ENCODE measurements at regions not wholly inside any gene's neighbourhood (a gene's known extent, or its start where the extent isn't known, plus 50 kb on each side); places are given as distances from the start of the nearest gene placed in this dataset.
"Not testable (repeated sequence)": the region's sequence is repeated elsewhere in the genome, so short reads cannot be mapped to it uniquely, and the experiment has no call there.

DNA sequence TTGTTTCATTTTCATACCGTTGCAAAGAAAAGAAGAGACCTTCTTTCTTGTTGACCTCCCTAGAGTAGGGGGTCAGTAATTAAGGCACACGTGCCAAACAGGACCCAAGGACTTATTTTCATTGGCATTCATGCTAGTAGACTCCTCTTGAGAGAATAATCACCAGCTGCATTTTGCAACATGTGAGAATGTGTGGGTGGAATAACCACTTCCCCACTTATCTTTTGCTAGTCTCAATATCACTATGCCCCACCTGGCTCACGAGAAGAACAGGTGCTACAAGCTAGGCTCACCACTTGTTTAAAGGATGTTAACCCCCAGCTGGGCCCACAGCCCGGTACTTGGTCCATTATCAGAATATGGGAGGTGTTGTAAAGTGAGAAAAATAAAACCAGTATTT is 460.7 kb upstream of the MEF2C start:
- no peak for DNase-seq (ENCODE audit: low spot score)

DNA sequence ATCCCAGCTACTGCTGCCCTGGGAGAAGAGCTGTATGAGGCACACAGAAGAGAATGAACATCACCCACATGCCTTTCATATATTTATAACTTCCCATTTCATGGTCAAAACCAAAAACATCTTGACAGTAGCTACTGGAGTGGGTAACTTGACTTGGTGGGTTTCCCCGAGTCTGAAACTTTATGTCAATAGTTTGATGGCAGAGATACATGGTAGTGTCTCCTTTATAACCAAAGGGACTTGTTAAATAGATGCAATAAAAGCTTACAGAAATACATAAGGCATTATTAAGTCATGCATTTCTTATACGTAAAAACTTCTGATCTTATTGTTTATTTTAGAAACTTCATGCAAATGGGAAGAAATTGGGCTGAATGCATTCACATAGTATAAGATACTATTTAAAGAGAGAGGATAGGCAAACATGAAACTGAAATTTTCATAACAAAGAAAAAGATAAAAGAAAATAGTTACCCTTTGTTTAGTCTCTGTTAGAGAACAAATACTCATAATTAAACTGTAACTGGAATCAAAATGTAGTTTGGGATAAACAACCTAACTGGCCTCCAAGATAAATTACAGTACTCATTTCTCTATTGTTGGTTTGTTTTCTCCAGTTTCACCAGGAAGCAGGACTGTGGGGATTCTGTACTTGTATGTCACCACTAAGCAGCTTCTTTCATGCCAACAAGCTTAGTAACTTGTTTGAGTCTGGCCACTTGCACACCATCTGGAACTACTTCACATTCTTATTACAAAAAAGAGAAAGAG is 459.3 kb upstream of the MEF2C start:
- DNase-seq (ENCODE audit: low spot score): no peak

DNA sequence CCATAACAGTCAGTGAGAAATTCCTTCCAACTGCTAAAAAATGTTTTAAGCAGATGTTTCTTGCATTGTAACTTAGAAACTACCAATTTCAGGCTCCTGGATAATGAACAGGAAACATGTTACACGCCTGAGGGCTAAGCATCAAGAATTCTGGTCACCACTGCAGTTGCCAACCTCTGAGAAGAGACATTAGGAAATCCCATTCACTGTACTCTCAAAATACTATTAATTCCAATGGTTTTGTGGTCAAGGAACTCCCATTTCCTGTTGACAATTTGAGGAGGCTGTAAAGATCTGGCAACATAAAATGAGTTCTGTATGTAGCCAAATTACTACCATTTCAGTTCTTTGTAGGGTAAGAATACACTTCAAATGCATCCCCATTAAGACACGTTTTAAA is 456.0 kb upstream of the MEF2C start:
- DNase-seq (ENCODE audit: low spot score): no peak

DNA sequence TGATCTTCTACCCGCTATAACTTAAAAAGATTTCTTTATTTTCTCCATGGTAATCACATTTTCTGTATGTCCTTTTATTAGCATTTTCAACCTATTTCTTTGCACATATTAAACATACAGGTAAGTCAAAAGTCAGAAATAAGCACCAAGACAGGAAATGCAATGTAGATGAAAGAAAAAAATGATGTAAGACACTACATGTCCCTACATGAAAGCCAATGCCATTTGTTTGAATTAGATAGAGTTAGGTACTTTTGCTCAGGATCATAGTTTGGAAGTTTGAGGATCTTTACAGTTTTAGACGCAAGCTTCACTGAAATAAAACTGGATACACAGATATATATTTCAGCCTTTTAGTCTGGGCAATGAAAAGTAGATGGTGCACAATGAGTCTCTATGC is 453.1 kb upstream of the MEF2C start:
- no peak for DNase-seq (ENCODE audit: low spot score)

- no peak for DNase-seq (ENCODE audit: low spot score)
Observed at GRCh38 chr5:89330140-89330539, 447.2 kb upstream of the MEF2C start.

DNA sequence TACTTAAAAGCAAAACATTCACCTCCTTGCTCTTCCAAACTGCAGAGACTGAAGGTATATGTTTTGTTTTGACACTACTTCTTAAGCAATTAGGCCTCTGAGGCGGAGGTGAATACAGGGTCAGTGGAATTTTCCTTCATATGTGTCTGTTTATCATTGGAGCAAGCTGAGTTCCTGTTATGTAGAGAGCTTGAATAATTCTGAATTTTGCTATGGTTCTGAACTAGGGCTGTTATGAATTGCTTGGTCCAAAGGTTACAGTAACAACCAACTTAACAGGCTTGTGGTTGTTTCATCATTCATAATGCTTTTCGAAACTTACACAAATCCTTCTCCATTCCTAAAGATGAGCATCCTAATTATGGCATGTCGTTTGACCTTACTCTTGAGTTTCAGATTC is 444.6 kb upstream of the MEF2C start:
- DNase-seq (ENCODE audit: low spot score): no peak

DNA sequence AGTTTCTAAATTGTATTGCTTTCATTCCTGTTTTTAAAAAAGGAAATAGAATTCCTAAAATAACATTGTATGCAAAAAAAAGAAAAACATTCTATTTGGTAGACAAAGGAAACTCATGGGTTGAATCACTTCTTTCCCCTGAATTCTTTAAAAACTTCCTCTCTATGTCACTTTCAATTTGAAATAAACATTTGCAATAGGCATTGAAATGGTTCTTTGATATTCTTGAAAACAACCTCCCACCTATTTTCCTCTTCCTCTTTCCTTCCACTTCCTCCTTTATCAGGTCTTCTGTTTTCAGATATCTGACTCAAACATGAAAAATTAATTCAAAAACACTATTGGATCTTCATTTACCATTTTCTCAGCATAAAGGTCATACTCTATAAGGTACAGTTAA is 442.0 kb upstream of the MEF2C start:
- no peak for DNase-seq (ENCODE audit: low spot score)

GRCh38 chr5:89320421-89321277 is 437.7 kb upstream of the MEF2C start:
- no peak for DNase-seq (ENCODE audit: low spot score)

DNA sequence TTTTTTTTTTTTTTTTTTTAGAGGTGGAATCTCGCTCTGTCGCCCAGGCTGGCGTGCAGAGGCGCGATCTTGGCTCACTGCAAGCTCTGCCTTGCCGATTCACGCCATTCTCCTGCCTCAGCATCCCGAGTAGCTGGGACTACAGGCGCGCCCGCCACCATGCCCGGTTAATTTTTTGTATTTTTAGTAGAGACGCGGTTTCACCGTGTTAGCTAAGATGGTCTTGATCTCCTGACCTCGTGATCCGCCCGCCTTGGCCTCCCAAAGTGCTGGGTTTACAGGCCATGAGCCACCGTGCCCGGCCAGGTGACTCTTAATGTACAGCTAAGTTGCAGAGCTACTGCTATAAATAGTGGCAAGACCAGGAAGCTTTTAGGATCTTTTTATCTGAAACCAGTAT is 434.9 kb upstream of the MEF2C start:
- DNase-seq (ENCODE audit: low spot score): not testable (repeated sequence)

GRCh38 chr5:89315286-89316100 is 432.5 kb upstream of the MEF2C start:
- DNase-seq (ENCODE audit: low spot score): no peak

DNA sequence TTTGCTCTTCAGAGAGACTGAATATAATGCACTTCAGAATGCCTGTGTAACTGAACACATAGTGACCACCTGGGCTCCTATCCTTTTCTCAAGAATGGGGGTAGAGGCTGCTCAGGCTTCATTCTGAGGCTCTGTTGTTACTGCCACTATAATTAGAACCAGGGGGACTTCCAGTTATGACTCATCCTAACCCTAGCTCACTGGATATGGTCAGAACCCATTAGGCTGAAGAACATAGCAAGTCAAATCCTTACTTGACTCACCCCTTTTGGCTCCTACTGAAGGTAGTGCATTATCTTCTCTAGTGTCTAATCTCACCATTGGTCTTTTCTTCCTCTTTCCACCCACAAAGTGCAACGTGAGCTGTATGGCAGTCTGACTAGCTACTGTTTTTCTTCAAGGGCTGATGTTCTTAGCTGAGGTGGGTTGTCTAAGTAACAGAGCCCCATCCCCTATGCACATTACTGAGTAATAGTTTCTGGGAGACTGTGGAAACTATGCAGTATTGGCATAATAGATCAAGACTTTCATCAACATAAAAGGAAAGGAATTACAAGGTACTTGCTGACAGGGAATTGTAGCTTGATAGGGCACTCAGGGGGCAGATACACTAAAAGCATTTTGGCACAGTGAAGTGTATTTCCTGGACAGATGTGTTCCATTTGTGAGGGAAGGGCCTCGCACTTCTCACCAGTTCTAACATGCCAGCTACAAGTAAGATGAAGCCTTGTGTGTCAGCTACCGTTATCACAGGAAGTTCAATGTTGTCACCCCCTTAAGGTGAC is 431.0 kb upstream of the MEF2C start:
- no peak for DNase-seq (ENCODE audit: low spot score)

GRCh38 chr5:89313044-89313443 is 430.1 kb upstream of the MEF2C start:
- DNase-seq (ENCODE audit: low spot score): no peak

- no peak for DNase-seq (ENCODE audit: low spot score)
Observed at GRCh38 chr5:89309268-89309667, 426.3 kb upstream of the MEF2C start.

GRCh38 chr5:89308606-89309040 is 425.6 kb upstream of the MEF2C start:
- no peak for DNase-seq (ENCODE audit: low spot score)

DNA sequence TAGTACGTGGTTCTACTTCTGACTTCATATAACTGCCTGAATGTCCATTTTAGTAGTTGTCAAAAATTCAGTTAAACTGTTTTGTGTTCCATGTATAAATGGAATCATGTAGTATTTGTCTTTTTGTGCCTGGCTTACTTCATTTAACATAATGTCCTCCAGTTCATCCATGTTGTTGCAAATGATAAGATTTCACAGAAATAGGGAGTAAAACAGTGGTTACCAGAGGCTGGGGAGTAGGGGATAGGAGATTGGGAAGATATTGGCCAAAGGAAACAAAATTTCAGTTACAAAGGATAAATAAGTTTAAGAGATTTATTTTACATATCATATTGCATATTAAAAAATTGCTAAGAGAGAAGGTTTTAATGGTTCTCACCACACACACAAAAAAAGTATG is 425.0 kb upstream of the MEF2C start:
- no peak for DNase-seq (ENCODE audit: low spot score)

DNA sequence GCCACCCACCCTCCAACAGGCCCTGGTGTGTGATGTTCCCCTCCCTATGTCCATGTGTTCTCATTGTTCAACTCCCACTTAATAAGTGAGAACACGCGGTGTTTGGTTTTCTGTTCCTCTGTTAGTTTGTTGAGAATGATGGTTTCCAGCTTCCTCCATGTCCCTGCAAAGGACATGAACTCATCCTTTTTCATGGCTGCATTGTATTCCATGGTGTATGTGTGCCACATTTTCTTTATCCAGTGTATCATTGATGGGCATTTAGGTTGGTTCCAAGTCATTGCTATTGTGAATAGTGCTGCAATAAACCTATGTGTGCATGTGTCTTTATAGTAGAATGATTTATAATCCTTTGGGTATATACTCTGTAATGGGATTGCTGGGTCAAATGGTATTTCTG is 424.2 kb upstream of the MEF2C start:
- not testable (repeated sequence) for DNase-seq (ENCODE audit: low spot score)

DNA sequence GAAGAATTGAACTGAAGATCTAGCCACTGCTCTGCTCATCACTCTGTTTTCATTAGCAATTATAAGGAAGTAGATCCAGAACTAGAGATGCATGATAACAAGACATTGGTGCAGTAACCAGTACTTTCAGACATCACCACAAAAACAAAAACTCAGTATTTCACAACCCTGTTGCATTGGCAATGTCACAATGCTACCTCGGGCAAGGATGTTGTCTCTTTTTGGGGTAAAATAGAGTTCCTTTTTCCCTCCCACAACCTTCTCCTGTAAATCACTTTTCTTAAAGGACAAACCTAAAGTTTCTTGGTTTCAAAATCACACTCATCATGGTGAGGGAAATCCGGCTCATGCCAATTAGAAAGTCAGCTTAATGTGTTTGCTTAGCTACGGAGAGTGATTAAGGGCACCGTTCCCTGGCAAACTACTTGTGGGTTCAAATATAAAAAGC is 420.1 kb upstream of the MEF2C start:
- no peak for DNase-seq (ENCODE audit: low spot score)

- DNase-seq (ENCODE audit: low spot score): no peak
Observed at GRCh38 chr5:89302102-89302891, 419.3 kb upstream of the MEF2C start.

GRCh38 chr5:89301321-89302025 is 418.5 kb upstream of the MEF2C start:
- no peak for DNase-seq (ENCODE audit: low spot score)

DNA sequence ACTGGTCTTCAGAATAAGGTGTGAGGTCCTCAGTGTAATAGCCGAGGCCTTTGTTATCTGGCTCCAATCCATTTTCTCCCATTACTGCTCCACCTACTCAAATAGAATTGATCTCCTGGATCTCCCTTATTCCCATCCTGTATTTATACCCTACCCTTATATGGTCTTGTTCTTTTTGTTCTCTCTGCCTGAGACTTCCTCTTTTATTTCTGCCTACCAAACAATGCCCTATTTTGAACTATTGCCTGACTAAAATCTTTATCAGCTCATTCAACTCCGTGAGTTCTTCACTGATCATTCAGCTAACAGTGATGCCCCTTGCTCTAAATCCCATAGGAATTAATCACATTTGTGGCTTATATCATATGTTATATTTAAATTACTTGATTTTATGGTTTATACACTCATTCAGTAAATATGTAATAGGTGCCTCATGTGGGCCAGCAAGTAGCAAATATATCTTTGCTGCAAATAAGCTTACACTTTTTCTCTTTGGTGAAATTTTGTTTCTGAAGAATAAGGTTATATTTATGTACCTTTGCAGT is 417.5 kb upstream of the MEF2C start:
- DNase-seq (ENCODE audit: low spot score): no peak

All from hematopoietic multipotent progenitor cell treated with erythropoietin and hydrocortisone succinate and interleukin-3 and kit ligand, for 17 days (in vitro differentiated cells).